ENCODE measurements at regions not wholly inside any gene's neighbourhood (a gene's known extent, or its start where the extent isn't known, plus 50 kb on each side); places are given as distances from the start of the nearest gene placed in this dataset.

DNA sequence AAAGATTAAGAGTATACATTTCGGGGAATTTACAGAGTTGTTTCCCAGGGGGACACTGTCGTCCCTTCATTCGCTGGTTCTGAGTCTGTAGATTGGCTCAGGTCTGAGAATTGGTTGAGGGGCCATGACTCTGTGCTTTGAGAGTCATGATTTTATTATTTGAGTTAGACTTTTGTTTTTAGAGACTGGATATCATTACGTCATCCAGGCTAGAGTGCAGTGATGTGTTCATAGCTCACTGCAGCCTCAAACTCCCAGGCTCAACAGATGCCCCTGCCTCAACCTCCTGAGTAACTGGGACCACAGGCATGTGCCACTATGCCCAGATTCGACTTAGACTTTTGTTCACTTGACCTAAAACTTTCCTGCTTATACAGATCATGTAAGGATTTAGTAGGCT lies 112.3 kb upstream of the C14orf180 start:
- TF ChIP-seq, protein P1, sequence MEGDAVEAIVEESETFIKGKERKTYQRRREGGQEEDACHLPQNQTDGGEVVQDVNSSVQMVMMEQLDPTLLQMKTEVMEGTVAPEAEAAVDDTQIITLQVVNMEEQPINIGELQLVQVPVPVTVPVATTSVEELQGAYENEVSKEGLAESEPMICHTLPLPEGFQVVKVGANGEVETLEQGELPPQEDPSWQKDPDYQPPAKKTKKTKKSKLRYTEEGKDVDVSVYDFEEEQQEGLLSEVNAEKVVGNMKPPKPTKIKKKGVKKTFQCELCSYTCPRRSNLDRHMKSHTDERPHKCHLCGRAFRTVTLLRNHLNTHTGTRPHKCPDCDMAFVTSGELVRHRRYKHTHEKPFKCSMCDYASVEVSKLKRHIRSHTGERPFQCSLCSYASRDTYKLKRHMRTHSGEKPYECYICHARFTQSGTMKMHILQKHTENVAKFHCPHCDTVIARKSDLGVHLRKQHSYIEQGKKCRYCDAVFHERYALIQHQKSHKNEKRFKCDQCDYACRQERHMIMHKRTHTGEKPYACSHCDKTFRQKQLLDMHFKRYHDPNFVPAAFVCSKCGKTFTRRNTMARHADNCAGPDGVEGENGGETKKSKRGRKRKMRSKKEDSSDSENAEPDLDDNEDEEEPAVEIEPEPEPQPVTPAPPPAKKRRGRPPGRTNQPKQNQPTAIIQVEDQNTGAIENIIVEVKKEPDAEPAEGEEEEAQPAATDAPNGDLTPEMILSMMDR (IDR thresholded peaks at IDR 0.05; ENCODE audit: borderline replicate concordance, control extremely low read depth, extremely low read depth, insufficient read depth, missing control alignments) = no peak
- no peak for DNase-seq (ENCODE audit: low spot score)
- in situ Hi-C loops (cut with MboI; ENCODE audit: low sequenced_read_pairs, unreplicated experiment) = no loop called here

DNA sequence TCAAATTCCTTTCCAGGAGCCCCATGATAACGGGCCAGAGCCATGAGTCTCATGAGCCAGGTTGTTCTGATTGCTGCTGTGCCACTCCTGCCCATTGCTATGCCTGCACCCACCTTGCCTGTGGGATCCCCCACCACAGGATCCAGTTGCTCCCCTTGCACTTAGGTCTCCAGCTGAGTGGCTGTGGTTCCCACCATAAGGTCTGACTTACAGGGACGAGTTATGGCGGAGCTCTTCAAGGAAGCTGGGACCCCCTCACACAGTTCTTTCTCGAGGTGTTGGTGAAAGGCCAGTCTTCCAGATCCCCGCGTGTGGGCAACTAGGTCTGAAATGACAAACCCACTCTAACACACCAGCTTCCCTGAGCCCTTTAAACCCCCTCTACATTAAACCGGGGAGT lies 111.9 kb upstream of the C14orf180 start:
- in situ Hi-C loops (cut with MboI; ENCODE audit: low sequenced_read_pairs, unreplicated experiment) = no loop called here
- no peak for DNase-seq (ENCODE audit: low spot score)

DNA sequence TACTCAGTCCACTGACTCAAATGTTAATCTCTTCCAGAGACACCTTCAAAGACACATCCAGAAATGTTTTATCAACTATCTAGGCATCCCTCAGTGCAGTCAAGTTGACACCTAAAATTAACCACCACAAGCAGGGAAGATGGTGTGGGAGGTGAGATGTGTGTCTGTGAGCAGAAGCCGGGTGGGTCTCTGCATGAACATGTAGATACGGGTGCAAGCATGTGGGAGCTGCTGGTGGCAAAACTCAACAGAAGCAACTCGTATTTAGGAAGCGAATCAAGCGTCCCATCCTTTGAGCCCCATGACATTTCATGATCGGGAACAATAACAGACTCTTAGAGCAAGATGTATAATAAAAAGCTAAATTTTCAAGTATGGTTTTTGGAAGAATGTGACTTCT lies 110.0 kb upstream of the C14orf180 start:
- in situ Hi-C loops (cut with MboI; ENCODE audit: low sequenced_read_pairs, unreplicated experiment) = no loop called here
- no peak for DNase-seq (ENCODE audit: low spot score)
- TF ChIP-seq, protein P1 (IDR thresholded peaks at IDR 0.05; ENCODE audit: borderline replicate concordance, control extremely low read depth, extremely low read depth, insufficient read depth, missing control alignments) = no peak

More for the DNA sequence above, 111.9 kb upstream of the C14orf180 start:
- TF ChIP-seq, protein P1 (IDR thresholded peaks at IDR 0.05; ENCODE audit: borderline replicate concordance, control extremely low read depth, extremely low read depth, insufficient read depth, missing control alignments) = no peak

DNA sequence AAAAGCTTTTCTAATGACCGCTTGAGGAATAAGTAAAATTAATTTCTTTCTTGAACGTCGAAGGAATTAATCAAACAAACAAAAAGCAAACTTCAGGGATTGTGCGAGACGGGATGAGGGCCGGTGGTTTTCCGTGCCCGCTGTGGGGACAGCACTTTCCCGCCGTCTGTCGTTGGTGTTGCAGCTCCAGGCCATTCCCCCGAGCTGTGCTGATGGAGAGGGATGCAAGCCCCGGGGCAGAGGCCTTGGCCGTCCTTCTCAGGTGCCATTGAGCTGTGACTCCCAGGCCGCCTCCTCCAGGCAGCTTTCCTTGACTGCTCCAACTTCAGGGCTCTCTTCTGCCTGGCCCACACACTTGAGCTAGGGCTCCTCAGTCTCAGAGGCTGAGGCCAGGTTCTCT lies 109.0 kb upstream of the C14orf180 start:
- in situ Hi-C loops (cut with MboI; ENCODE audit: low sequenced_read_pairs, unreplicated experiment) = no loop called here
- TF ChIP-seq, protein P1 (IDR thresholded peaks at IDR 0.05; ENCODE audit: borderline replicate concordance, control extremely low read depth, extremely low read depth, insufficient read depth, missing control alignments) = no peak
- no peak for DNase-seq (ENCODE audit: low spot score)

DNA sequence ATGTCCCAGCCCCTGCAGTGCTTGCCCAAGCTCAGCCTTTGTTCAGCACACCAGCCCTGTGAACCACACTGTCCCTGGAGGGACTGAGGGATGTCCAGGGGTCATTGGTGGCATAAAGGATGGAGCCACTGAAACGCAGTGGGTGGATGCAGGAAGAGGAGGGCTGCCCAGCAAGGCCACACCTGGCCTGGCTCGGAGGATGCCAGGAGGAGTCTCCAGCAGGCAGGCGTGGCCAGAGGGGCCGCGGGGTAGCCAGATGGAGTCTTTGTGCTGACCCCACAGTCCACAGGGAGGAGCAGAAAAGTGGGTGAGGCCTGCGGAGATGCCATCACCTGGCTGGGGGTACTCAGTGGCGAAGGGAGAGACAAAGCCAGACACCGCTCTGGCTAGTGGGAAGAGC lies 108.5 kb upstream of the C14orf180 start:
- in situ Hi-C loops (cut with MboI; ENCODE audit: low sequenced_read_pairs, unreplicated experiment) = no loop called here
- TF ChIP-seq, protein P1 (IDR thresholded peaks at IDR 0.05; ENCODE audit: borderline replicate concordance, control extremely low read depth, extremely low read depth, insufficient read depth, missing control alignments) = no peak
- DNase-seq (ENCODE audit: low spot score) = no peak

DNA sequence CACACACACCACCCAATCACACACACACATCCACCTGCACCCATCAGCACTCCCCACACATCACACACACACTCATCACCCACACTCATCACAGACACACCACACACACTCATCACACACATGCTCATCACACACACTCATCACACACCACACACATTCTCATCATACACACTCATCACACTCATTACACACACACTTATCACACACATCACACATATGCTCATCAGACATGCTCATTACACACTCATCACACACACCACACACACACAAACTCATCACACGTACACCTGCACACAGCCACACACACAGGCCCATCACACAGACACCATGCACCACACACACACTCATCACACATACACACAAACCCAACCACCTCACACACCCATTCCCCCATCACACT lies 107.5 kb upstream of the C14orf180 start:
- in situ Hi-C loops (cut with MboI; ENCODE audit: low sequenced_read_pairs, unreplicated experiment) = no loop called here
- DNase-seq (ENCODE audit: low spot score) = no peak
- TF ChIP-seq, protein P1 (IDR thresholded peaks at IDR 0.05; ENCODE audit: borderline replicate concordance, control extremely low read depth, extremely low read depth, insufficient read depth, missing control alignments) = no peak
